Left lung (tissue), 4 donors: ENCODE measurements at regions not wholly inside any gene's neighbourhood (a gene's known extent, or its start where the extent isn't known, plus 50 kb on each side); places are given as distances from the start of the nearest gene placed in this dataset.

Experiments
- ATAC-seq: fragments of 200-7000 bp; cut with Tn5 transposase; one replicate; pipeline ENCODE4 v1.9.1; 2020; ENCODE audit warnings: moderate library complexity
- DNase-seq, 4 donors: peaks; one replicate each; pipeline ENCODE4 v3.0.0-alpha.2; 2013 to 2020
- H3K27ac ChIP-seq, 2 donors: fragments of 200-600 bp; sonication (generic) in 1 of 2; one replicate each; pipeline versions ENCODE4 v1.5.0 to v1.8.0; 2020 to 2021
- H3K27me3 ChIP-seq, 2 donors: fragments of 200-600 bp; sonication (generic) in 1 of 2; one replicate each; pipeline versions ENCODE4 v1.5.0 to v1.8.0; 2020 to 2021
- H3K36me3 ChIP-seq, 2 donors: fragments of 200-600 bp; sonication (generic) in 1 of 2; one replicate each; pipeline versions ENCODE4 v1.5.0 to v1.8.0; 2020 to 2021
- H3K4me1 ChIP-seq, 2 donors: fragments of 200-600 bp; one replicate each; pipeline ENCODE4 v1.8.0; 2021
- H3K4me3 ChIP-seq, 2 donors: fragments of 200-600 bp; sonication (generic) in 1 of 2; one replicate each; pipeline versions ENCODE4 v1.5.0 to v1.8.0; 2020 to 2021; ENCODE audit warnings: mild to moderate bottlenecking in 1 of 2
- H3K9me3 ChIP-seq, 2 donors: fragments of 200-600 bp; sonication (generic) in 1 of 2; one replicate each; pipeline versions ENCODE4 v1.5.0 to v1.8.0; 2020 to 2021
- CTCF ChIP-seq, 2 donors: fragments of 200-600 bp; sonication (generic) in 1 of 2; IDR thresholded peaks; one replicate each; pipeline versions ENCODE4 v1.5.0 to v1.8.0; 2021; ENCODE audit warnings: antibody characterized with exemption in 2 of 2
- intact Hi-C, 2 donors: fragments of 100-400 bp; cut with DNase I; formaldehyde crosslinking; loops; one replicate each; pipeline versions ENCODE4 v1.11.2 to v1.14.2; 2022
- donor health status: DM: no; HTN: yes; CAD: no.
- donor health status: DM: no; HTN: no; CAD: no.

GRCh38 chr1:244779410-244779809 lies 56.0 kb upstream of the COX20 start:
- DNase-seq (no peak), ATAC-seq (no peak)
- Histone ChIP-seq H3K9me3 (no peaks in the 10 kb centered on the region), H3K4me1 (no peaks in the 10 kb centered on the region), H3K4me3 (no peak overlapping the region), H3K36me3 (no peaks in the 10 kb centered on the region), H3K27ac (no peak overlapping the region), H3K27me3 (no peaks in the 10 kb centered on the region)
- no peak for TF ChIP-seq CTCF (IDR thresholded peaks at IDR 0.05)
- intact Hi-C loops, result no loop called here

GRCh38 chr1:244780311-244780710 lies 55.1 kb upstream of the COX20 start:
- ATAC-seq (no peak), DNase-seq (no peak)
- no peaks in the 10 kb centered on the region for H3K36me3 ChIP-seq
- H3K27ac ChIP-seq, result no peak overlapping the region
- no peaks in the 10 kb centered on the region for H3K27me3 ChIP-seq
- H3K9me3 ChIP-seq, result no peaks in the 10 kb centered on the region
- no peak overlapping the region for H3K4me3 ChIP-seq
- intact Hi-C loops, result no loop called here
- no peak for TF ChIP-seq CTCF (IDR thresholded peaks at IDR 0.05)
- H3K4me1 ChIP-seq, result no peaks in the 10 kb centered on the region

GRCh38 chr1:244782056-244782455 lies 53.4 kb upstream of the COX20 start:
- no peak for TF ChIP-seq CTCF (IDR thresholded peaks at IDR 0.05)
- Histone ChIP-seq H3K9me3 (no peaks in the 10 kb centered on the region), H3K27ac (no peak overlapping the region), H3K27me3 (no peaks in the 10 kb centered on the region), H3K4me1 (no peaks in the 10 kb centered on the region), H3K36me3 (no peaks in the 10 kb centered on the region), H3K4me3 (no peak overlapping the region)
- intact Hi-C loops, result no loop called here
- no peak for ATAC-seq
- no peak for DNase-seq

- DNase-seq (no peak), ATAC-seq (no peak)
- intact Hi-C loops, result no loop called here
- Histone ChIP-seq H3K4me3 (no peak overlapping the region), H3K4me1 (no peaks in the 10 kb centered on the region), H3K9me3 (no peaks in the 10 kb centered on the region), H3K27me3 (no peaks in the 10 kb centered on the region), H3K36me3 (no peaks in the 10 kb centered on the region), H3K27ac (no peak overlapping the region)
- TF ChIP-seq CTCF (IDR thresholded peaks at IDR 0.05), result no peak
These were observed 52.3 kb upstream of the COX20 start for GRCh38 chr1:244783138-244783537.
